ENCODE measurements at regions not wholly inside any gene's neighbourhood (a gene's known extent, or its start where the extent isn't known, plus 50 kb on each side); places are given as distances from the start of the nearest gene placed in this dataset.

DNA sequence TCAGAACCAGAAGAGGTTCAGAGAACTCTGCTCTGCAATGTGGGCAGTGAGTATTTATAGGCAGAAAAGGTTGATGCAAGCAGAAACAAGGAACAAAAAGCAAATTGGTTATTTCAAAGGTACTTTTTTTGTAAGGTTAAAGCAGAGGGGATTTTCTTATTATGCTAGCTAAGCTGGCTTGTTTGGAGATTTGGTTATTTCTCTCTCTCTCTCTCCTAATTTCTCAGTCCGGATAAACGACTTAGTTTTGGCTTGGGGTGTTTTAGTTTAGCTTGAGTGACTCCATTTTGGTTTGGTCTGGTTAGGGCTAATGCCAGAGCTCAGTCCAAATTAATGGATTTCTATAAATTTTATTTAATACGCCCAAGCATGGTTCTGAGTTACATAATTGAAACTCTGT, 566.8 kb downstream of the SH2D4B start:
- Mint-ChIP-seq H3K27me3 (no peaks in the 10 kb centered on the region), H3K36me3 (no peaks in the 10 kb centered on the region), H3K27ac (no peak overlapping the region), H3K4me1 (ENCODE audit: unreplicated experiment) (no peaks in the 10 kb centered on the region), H3K4me3 (no peak overlapping the region), H3K9me3 (no peaks in the 10 kb centered on the region)
- DNase-seq (ENCODE audit: extremely low spot score, unreplicated experiment), result no peak
- TF ChIP-seq CTCF (conservative IDR thresholded peaks at IDR 0.05), result no peak

- Mint-ChIP-seq H3K27me3 (no peaks in the 10 kb centered on the region), H3K4me1 (ENCODE audit: unreplicated experiment) (no peaks in the 10 kb centered on the region), H3K27ac (no peak overlapping the region), H3K4me3 (no peak overlapping the region), H3K36me3 (no peaks in the 10 kb centered on the region), H3K9me3 (no peaks in the 10 kb centered on the region)
- DNase-seq (ENCODE audit: extremely low spot score, unreplicated experiment), result no peak
- no peak for TF ChIP-seq CTCF (conservative IDR thresholded peaks at IDR 0.05)
Measured at GRCh38 chr10:81108516-81109199, 571.0 kb downstream of the SH2D4B start.

GRCh38 chr10:81109200-81109752, 571.6 kb downstream of the SH2D4B start:
- Mint-ChIP-seq H3K4me3 (no peak overlapping the region), H3K27ac (no peak overlapping the region), H3K9me3 (no peaks in the 10 kb centered on the region), H3K36me3 (no peaks in the 10 kb centered on the region), H3K4me1 (ENCODE audit: unreplicated experiment) (no peaks in the 10 kb centered on the region), H3K27me3 (no peaks in the 10 kb centered on the region)
- no peak for TF ChIP-seq CTCF (conservative IDR thresholded peaks at IDR 0.05)
- DNase-seq (ENCODE audit: extremely low spot score, unreplicated experiment), result no peak

- no peaks in the 10 kb centered on the region for H3K4me1 Mint-ChIP-seq (ENCODE audit: unreplicated experiment)
- no peak overlapping the region for H3K27ac Mint-ChIP-seq
- TF ChIP-seq CTCF (conservative IDR thresholded peaks at IDR 0.05), result no peak
- peaks cover 3% of the 10 kb centered on the region for H3K27me3 Mint-ChIP-seq
- no peaks in the 10 kb centered on the region for H3K9me3 Mint-ChIP-seq
- DNase-seq (ENCODE audit: extremely low spot score, unreplicated experiment), result no peak
- H3K36me3 Mint-ChIP-seq, result no peaks in the 10 kb centered on the region
- no peak overlapping the region for H3K4me3 Mint-ChIP-seq
Measured at GRCh38 chr10:81116201-81116600, 578.5 kb downstream of the SH2D4B start.

GRCh38 chr10:81116990-81117389, 579.3 kb downstream of the SH2D4B start:
- Mint-ChIP-seq H3K4me1 (ENCODE audit: unreplicated experiment) (no peaks in the 10 kb centered on the region), H3K27me3 (peaks cover 3% of the 10 kb centered on the region), H3K36me3 (no peaks in the 10 kb centered on the region), H3K9me3 (no peaks in the 10 kb centered on the region), H3K4me3 (no peak overlapping the region), H3K27ac (no peak overlapping the region)
- no peak for DNase-seq (ENCODE audit: extremely low spot score, unreplicated experiment)
- no peak for TF ChIP-seq CTCF (conservative IDR thresholded peaks at IDR 0.05)

All from type B pancreatic cell (in vitro differentiated cells).